Neural crest cell (in vitro differentiated cells): ENCODE measurements at regions not wholly inside any gene's neighbourhood (a gene's known extent, or its start where the extent isn't known, plus 50 kb on each side); places are given as distances from the start of the nearest gene placed in this dataset.

ENCODE experiments used
- DNase-seq: peaks from one replicate; pipeline ENCODE4 v3.0.0; 2021; ENCODE audit warnings: low read depth, mixed read lengths, low spot score
- H3K27ac Mint-ChIP-seq: one replicate; pipeline ENCODE4 v1.8.0; 2021; ENCODE audit warnings: mild to moderate bottlenecking, mixed read lengths; ENCODE audit not compliant: unreplicated experiment
- H3K27me3 Mint-ChIP-seq: 2 replicates; pipeline ENCODE4 v1.8.0; 2021; ENCODE audit warnings: low read depth, mild to moderate bottlenecking, mixed read lengths
- H3K36me3 Mint-ChIP-seq: 2 replicates; pipeline ENCODE4 v1.8.0; 2021; ENCODE audit warnings: low read depth, mild to moderate bottlenecking, mixed read lengths
- H3K4me1 Mint-ChIP-seq: 2 replicates; pipeline ENCODE4 v1.8.0; 2021; ENCODE audit warnings: mixed read lengths
- H3K4me3 Mint-ChIP-seq: one replicate; pipeline ENCODE4 v1.8.0; 2021; ENCODE audit warnings: mild to moderate bottlenecking, mixed read lengths
- H3K9me3 Mint-ChIP-seq: 2 replicates; pipeline ENCODE4 v1.8.0; 2021; ENCODE audit warnings: mixed read lengths
- CTCF ChIP-seq: fragments of 200-600 bp; sonication (generic); conservative IDR thresholded peaks from 2 replicates; pipeline ENCODE4 v1.5.0; 2021; ENCODE audit warnings: antibody characterized with exemption, mild to moderate bottlenecking

- H3K27ac Mint-ChIP-seq: no peak overlapping the region
- TF ChIP-seq CTCF: no peak
- DNase-seq: no peak
- no peaks in the 10 kb centered on the region for H3K4me1 Mint-ChIP-seq
- peaks cover 7% of the 10 kb centered on the region for H3K27me3 Mint-ChIP-seq
- H3K4me3 Mint-ChIP-seq: no peak overlapping the region
- H3K36me3 Mint-ChIP-seq: no peaks in the 10 kb centered on the region
- no peaks in the 10 kb centered on the region for H3K9me3 Mint-ChIP-seq
These were observed 196.5 kb downstream of the GADD45G start for GRCh38 chr9:89801341-89801740.

GRCh38 chr9:89801742-89802670, 197.2 kb downstream of the GADD45G start:
- DNase-seq: no peak
- H3K27me3 Mint-ChIP-seq: peaks cover 7% of the 10 kb centered on the region
- H3K36me3 Mint-ChIP-seq: no peaks in the 10 kb centered on the region
- H3K4me3 Mint-ChIP-seq: no peak overlapping the region
- H3K27ac Mint-ChIP-seq: no peak overlapping the region
- H3K4me1 Mint-ChIP-seq: no peaks in the 10 kb centered on the region
- no peaks in the 10 kb centered on the region for H3K9me3 Mint-ChIP-seq
- no peak for TF ChIP-seq CTCF

GRCh38 chr9:89802781-89803355, 198.1 kb downstream of the GADD45G start:
- Mint-ChIP-seq H3K9me3 (no peaks in the 10 kb centered on the region), H3K4me1 (peaks cover 2% of the 10 kb centered on the region), H3K27ac (no peak overlapping the region), H3K36me3 (no peaks in the 10 kb centered on the region), H3K4me3 (no peak overlapping the region), H3K27me3 (peaks cover 7% of the 10 kb centered on the region)
- TF ChIP-seq CTCF: no peak
- no peak for DNase-seq

- Mint-ChIP-seq H3K27me3 (peaks cover 7% of the 10 kb centered on the region), H3K27ac (no peak overlapping the region), H3K36me3 (no peaks in the 10 kb centered on the region), H3K9me3 (no peaks in the 10 kb centered on the region), H3K4me1 (peaks cover 7% of the 10 kb centered on the region), H3K4me3 (no peak overlapping the region)
- TF ChIP-seq CTCF: no peak
- DNase-seq: no peak
These were observed 198.6 kb downstream of the GADD45G start for GRCh38 chr9:89803403-89803802.

- peaks cover 7% of the 10 kb centered on the region for H3K4me1 Mint-ChIP-seq
- no peak for TF ChIP-seq CTCF
- no peak for DNase-seq
- H3K4me3 Mint-ChIP-seq: no peak overlapping the region
- peaks cover 7% of the 10 kb centered on the region for H3K27me3 Mint-ChIP-seq
- no peaks in the 10 kb centered on the region for H3K9me3 Mint-ChIP-seq
- H3K27ac Mint-ChIP-seq: no peak overlapping the region
- no peaks in the 10 kb centered on the region for H3K36me3 Mint-ChIP-seq
These were observed 200.1 kb downstream of the GADD45G start for GRCh38 chr9:89804766-89805531.
